ENCODE measurements at regions not wholly inside any gene's neighbourhood (a gene's known extent, or its start where the extent isn't known, plus 50 kb on each side); places are given as distances from the start of the nearest gene placed in this dataset.
"Not testable (repeated sequence)": the region's sequence is repeated elsewhere in the genome, so short reads cannot be mapped to it uniquely, and the experiment has no call there.

- no peak for DNase-seq
Measured at GRCh38 chr2:129361688-129362087, 617.8 kb upstream of the RAB6C start.

GRCh38 chr2:129366263-129366662 lies 613.2 kb upstream of the RAB6C start:
- DNase-seq, result no peak

DNA sequence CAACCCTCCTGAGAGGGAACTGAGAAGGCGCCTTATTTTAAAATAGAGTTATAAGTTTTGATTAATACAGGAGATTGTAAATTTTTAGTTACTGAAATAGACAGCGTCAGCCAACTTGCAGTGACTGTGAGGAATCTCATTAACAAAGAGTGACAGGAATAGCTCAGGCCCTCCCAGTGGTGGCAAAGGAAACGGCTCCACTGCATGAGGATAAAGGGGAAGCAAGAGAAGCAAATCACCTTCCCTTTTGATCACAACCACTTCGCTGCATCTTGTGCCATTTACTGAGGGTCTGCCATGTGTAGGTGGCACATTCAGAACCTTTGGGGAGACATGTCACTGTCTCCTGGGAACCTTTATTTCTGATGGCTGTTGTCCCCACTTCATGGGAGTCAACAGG lies 612.4 kb upstream of the RAB6C start:
- DNase-seq, result no peak

DNA sequence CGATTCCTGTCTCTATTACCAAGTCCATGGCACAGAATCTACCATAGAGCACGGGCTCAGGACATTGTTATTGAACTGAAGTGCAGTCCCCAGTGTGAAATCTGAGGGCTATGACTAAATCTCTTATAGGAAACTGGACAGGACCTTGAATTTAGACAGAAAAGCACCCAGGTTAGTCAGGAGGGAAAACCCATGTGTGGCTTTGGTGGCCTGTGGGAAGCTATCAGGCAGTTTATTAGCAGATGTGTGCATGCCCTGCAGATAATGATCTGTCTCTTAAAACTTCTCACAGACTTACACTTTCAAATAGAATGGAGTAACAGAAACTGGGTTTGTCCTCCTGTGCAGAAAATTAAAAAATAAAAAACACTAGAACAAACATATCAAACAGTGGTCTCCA lies 610.0 kb upstream of the RAB6C start:
- DNase-seq, result no peak

DNA sequence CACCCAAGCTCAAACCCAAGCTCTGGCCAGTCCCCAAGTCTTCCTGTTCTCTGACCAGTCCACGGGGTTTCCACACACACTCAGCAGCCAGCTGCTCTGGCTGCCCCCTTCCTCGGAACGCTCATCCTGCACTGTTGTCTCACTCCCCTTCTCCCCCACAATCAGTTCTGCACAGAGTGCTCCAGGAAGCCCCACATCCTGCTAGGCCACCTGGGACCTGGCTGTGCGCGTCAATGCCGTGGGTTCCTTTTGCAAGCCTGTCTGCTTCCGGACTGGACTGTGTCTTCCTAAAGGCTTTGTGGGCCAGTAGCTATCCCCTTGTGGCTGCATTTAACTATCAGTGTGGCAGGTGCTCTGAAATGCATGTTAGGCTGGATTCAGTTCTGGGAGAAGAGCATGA lies 605.0 kb upstream of the RAB6C start:
- no peak for DNase-seq

DNA sequence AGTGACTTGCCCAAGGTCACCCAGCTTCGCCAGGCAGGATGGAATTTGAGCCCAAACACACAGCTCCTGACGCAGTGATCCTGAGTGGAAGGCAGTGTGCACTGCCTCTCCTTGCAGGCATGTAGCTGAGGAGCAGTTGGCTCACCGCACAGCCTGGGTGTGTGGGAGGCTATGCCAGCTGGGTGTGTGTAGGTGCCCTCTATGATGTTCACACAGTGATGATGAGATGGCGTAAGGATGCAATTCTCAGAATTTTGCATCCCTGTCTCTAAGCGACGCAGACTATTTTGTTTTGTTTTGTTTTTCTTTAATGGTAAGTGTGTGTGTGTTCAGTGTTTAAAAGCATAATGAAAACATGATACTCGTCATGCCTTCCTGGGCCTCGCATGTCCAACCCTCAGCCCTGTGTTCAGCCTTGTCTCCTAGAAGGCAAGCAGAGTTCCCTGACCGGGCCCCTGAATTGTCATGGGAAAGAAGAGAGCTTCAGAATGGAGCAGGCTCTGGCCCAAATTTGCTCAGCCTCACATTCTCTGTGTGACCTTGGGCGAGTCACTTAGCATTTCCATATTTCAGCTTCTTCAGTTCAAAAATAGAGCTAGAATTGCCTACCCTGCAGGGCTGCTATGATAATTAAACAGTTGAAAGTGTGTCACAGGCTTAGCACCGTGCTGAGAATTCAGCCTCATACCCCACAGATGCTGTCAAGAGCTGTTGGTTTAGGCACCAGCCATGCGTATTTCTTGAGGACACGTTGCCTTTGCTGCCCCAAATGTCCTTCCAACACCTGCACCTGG lies 603.6 kb upstream of the RAB6C start:
- no peak for DNase-seq

- DNase-seq, result no peak
Measured at GRCh38 chr2:129376426-129377077, 602.9 kb upstream of the RAB6C start.

GRCh38 chr2:129377078-129377469 lies 602.4 kb upstream of the RAB6C start:
- DNase-seq, result no peak

GRCh38 chr2:129378186-129378585 lies 601.3 kb upstream of the RAB6C start:
- no peak for DNase-seq

DNA sequence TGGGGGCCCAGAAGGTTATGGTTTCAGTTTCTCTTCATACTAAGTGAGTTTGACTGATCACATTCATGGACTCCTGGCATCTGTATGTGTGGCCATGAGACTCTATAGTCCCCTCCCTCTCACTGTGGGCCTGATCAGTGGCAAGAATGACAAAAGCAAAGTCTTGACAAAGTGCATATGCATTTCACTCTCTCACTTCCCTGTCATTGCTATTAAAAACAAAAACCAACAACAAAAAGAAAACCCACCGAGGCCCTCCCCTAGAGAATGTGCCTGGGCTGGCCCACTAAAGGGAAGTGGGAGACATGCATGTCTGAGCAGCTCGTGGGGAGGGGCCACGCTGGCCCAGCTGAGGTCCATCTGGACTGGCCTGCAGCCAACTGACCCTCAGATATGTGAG lies 600.1 kb upstream of the RAB6C start:
- DNase-seq, result no peak

DNA sequence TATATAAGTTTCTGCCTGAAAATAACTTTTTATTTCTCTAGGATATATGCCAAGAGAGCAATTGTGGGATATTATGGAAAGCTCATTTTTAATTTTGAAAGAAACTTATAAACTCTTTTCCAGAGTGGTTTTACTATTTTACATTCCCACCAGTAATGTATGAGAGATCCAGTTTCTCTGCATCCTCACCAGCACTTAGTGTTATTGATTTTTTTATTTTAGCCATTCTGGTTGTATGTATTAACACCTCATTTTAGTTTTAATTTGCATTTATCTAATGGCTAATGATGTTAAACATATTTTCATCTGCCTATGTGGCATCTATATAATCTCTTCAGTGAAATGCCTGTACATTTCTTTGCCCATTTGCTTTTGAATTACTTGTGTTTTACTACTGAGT lies 597.7 kb upstream of the RAB6C start:
- no peak for DNase-seq

DNA sequence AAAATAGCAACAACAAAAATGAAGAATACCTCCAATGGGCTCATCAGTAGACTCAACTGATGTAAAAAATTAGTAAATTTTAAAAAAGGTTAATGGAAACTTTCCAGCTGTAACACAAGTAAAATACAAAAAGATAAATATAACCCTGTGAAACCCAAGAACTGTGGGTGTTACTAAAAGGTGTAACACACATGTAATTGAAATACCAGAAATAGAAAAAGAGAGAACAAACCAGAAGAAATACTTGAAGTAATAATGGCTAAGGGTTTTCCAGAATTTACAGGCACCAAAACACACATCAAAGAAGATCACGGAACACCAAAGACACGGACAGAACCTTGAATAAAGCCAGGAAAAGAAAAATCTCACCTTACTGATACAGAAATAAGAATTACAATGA lies 590.6 kb upstream of the RAB6C start:
- no peak for DNase-seq

GRCh38 chr2:129393816-129394215 lies 585.6 kb upstream of the RAB6C start:
- no peak for DNase-seq

- no peak for DNase-seq
Measured at GRCh38 chr2:129396980-129397599, 582.4 kb upstream of the RAB6C start.

GRCh38 chr2:129400826-129401225 lies 578.6 kb upstream of the RAB6C start:
- DNase-seq, result no peak

GRCh38 chr2:129402076-129402475 lies 577.4 kb upstream of the RAB6C start:
- DNase-seq, result no peak

GRCh38 chr2:129404000-129404685 lies 575.3 kb upstream of the RAB6C start:
- DNase-seq, result no peak

- no peak for DNase-seq
Measured at GRCh38 chr2:129408570-129408969, 570.9 kb upstream of the RAB6C start.

GRCh38 chr2:129417041-129417440 lies 562.4 kb upstream of the RAB6C start:
- not testable (repeated sequence) for DNase-seq

- DNase-seq, result no peak
Measured at GRCh38 chr2:129422028-129422427, 557.4 kb upstream of the RAB6C start.

GRCh38 chr2:129428086-129428660 lies 551.3 kb upstream of the RAB6C start:
- no peak for DNase-seq

DNA sequence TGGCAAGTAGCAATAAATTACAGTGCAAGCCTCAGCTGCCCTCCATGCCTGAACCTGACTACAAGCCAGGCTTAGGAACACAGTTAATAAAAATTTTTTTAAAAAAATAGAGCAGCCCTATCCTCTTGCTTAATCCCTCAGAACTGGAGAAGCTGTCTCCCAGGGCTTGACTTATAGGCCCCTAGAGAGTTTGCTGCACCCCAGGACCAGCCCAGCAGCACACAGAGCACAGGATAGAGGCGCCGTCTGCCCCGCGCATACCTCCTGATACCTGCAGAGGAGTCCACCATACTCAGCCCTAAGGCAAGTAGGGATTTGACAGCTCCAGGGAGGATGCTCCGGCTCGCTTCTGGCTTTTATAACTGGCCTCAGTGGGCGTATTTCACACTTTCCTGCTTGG lies 548.6 kb upstream of the RAB6C start:
- no peak for DNase-seq

- DNase-seq, result no peak
Measured at GRCh38 chr2:129431881-129432280, 547.6 kb upstream of the RAB6C start.
